Activated CD8-positive, alpha-beta memory T cell treated with anti-CD3 and anti-CD28 coated beads, Interleukin-2, amount 50 U/mL, for 1 hour (primary cell): ENCODE measurements at regions not wholly inside any gene's neighbourhood (a gene's known extent, or its start where the extent isn't known, plus 50 kb on each side); places are given as distances from the start of the nearest gene placed in this dataset.

Experiments used
- DNase-seq: peaks from one replicate; pipeline ENCODE4 v3.0.0-alpha.2; 2020; ENCODE audit errors: extremely low read depth

- no peak for DNase-seq
Measured at GRCh38 chr10:129140921-129141885, 325.8 kb upstream of the MGMT start.

DNA sequence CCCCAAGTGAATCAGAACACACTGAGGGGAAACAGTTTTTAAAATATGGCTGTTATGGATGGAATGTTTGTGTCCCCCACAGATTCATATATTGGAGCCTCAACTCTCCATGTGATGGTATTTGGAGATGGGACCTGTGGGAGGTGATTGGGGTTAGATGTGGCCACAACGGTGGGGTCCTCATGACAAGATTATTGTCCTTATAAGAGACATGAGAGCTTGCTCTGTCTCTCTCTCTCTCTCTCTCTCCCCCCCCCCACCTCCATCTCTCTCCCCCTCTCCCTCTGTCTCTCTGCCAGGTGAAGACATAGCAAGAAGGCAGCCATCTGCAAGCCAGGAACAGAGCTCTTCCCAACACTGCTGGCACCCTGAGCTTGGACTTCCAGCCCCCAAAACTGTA lies 315.8 kb upstream of the MGMT start:
- no peak for DNase-seq

DNA sequence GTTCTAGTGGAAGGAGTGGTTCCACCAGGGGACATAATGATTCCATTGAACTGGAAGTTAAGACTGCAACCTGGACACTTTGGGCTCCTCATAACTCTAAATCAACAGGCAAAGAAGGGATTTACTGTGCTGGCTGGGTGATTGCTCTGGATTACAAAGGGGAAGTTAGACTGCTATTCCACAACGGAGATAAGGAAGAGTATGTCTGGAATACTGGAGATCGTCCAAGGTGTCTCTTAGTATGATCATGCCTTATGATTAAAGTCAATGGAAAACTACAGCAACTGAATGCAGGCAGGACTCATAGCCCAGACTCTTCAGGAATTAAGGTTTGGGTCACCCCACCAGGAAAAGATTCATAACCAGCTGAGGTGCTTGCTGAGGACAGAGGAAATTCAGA lies 310.6 kb upstream of the MGMT start:
- no peak for DNase-seq

DNA sequence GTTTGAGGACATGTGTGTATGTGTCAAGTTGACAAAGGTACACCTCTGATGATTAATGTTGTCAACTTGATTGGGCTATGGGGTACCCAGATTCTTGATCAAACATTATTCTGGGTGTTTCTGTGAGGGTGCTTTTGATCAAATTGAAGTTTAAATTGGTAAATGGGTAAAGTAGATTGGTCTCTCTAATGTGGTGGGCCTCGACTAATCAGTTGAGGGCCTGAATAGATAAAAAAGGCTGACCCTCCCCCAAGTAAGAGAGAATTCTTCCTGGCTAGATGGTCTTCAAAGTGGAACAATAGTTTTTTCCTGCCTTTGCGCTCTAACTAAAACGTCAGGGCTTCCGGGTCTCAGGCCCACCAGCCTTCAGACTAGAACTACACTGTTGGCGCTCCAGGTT lies 309.9 kb upstream of the MGMT start:
- no peak for DNase-seq

GRCh38 chr10:129161150-129161549 lies 305.9 kb upstream of the MGMT start:
- DNase-seq: no peak

DNA sequence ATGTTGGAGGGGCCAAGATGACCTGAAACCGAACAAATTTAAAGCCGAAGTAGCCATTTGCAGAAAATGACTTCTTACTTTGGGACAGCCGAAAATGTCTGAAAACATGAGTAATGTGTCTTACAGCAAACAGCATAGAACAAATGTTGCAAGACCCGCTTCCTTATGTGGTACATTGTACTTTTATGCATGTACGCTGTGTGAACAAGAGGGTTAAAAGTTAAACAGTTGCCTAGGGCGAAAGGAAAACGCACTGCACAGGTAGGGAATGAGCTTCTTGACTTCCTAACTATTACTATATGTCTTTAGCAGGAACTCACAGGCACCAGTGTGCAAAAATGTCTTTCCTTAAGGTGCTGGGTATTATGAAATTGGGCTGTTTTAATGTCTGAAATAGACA lies 303.5 kb upstream of the MGMT start:
- DNase-seq: no peak

- no peak for DNase-seq
Measured at GRCh38 chr10:129165076-129165720, 301.8 kb upstream of the MGMT start.

DNA sequence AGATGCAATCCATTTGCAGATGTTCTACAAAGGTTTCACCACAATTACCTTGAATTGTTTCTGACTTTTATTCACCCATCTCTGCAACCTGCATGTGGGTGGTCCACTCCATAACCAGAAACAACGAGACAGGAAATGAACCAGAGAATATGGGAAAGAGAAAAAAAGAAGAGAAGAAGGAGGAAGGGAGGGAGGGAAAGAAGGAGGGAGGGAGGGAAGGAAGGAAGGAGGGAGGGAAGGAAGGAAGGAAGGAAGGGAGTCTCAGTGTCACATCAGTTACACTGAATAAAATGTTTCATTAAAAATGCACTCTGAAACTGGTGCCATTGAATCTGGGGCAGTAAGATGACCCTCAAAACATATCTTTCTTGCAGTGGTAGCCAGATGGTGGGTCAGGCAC lies 301.3 kb upstream of the MGMT start:
- no peak for DNase-seq

GRCh38 chr10:129168660-129169059 lies 298.4 kb upstream of the MGMT start:
- no peak for DNase-seq

GRCh38 chr10:129169115-129169514 lies 297.9 kb upstream of the MGMT start:
- no peak for DNase-seq

- DNase-seq: no peak
Measured at GRCh38 chr10:129170812-129171211, 296.2 kb upstream of the MGMT start.

- no peak for DNase-seq
Measured at GRCh38 chr10:129171812-129172211, 295.2 kb upstream of the MGMT start.

- no peak for DNase-seq
Measured at GRCh38 chr10:129174232-129175014, 292.6 kb upstream of the MGMT start.

DNA sequence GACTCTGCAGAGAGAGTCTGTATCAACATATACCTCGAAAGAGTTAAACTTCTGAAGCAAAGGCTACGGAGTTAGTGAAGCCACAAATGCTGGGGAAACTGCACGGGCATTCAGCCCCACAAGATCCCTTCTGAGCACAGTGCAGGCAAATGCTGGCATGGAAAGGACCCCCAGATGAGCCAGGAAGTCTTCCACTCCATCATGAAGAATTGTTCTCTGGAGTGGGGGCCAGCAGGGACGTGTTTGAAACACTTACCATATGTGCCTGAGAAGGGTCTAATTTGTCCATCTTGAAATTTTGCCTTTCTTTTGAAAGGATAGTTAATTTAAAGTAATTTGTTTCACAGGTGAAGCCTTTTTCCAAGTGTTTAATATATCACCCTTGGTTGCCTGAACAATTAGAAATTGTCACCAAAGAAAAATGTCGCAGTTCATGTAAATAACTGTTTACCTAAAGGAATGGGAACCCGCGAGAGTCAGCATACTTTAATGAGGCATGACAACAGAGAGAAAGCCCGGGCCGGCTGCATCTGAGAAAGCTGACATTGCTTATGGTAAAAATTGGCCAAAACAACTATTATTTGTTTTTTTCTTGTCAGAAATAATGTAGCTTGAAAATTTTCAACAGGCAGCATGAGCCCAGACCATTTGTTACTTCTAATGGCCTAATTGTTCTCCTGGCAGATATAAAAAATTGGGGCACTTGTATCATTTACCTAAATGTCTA lies 287.6 kb upstream of the MGMT start:
- DNase-seq: no peak

GRCh38 chr10:129179972-129180678 lies 286.9 kb upstream of the MGMT start:
- no peak for DNase-seq

GRCh38 chr10:129184196-129184595 lies 282.8 kb upstream of the MGMT start:
- DNase-seq: no peak

DNA sequence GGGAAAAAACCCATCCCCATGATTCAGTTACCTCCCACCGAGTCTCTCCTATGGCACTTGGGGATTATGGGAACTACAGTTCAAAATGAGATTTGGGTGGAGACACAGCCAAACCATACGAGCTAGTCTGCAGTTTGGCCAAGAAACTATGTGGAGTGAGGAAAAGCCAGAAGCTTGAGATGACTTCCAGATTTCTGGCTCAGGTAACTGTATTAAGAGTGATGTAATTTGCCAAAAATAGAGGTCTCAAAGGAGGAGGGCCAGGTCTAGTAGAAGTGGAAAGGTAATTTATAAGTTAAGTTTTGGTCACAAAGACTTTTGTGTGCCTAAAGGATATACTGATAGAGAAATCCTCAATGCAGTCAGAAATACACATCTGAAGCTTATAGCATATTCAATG lies 279.7 kb upstream of the MGMT start:
- DNase-seq: no peak

DNA sequence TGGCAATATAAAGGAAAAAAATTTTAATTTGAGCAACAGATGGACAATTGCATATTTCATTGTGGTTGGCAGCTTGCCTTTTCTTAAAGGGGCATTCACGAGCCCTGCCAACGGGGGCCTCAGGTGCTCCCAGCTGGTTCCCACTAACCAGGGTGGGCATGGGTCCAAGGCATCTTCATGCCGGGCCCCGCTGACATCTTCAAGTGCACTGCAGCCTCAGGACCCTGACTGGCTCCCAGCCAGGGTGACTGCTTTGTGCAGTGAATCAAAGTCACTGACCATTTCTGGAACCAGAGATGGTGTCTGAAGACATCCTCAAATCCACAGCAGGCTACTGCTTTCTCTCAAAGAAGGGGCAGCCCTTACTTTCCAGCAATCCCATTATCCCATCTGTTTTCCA lies 275.2 kb upstream of the MGMT start:
- DNase-seq: no peak

DNA sequence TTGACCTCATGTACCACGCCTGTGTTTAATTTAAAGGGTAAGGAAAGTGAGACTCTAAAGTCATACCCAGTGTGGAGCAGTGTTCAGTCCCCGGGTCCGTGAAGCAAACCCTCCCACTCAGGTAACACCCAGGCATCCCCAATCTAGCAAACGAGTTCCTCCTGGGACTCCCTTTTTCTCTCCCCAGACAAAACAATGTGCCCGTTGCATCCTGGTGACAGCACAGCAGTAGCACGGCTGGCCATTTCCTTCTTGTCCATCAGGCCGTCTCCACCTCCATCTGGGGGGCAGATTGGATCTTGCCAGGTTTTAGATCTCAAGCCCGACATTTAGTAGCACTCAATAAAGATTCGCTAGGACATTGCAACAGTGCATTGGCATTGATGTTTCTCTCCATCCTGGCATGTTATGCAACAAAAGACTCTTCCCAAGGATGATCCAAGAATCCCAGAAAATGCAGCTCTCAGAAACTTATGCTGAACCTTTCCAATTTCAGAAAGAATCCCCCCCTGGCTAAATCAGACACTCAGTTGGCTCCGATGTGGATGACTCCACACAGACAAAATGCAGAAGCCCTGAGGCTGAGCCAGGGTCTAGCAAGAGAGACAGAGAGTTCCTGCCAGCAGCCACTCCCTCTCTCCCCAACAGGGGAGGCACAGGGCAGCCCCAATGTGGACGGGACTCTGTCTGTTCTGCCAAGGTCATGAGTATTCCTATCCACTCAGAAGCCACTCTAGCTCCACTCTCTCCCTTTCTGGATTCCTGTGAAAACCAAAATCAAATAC lies 274.5 kb upstream of the MGMT start:
- DNase-seq: no peak

- DNase-seq: no peak
Measured at GRCh38 chr10:129193148-129193547, 273.9 kb upstream of the MGMT start.
